Stimulated activated naive B cell treated with anti-CD40 and anti-IgM and Interleukin-4, amounts not matched to agents 10 μg/mL and 1 μg/mL and 100 μg/mL, for 72 hours (primary cell): ENCODE measurements at regions not wholly inside any gene's neighbourhood (a gene's known extent, or its start where the extent isn't known, plus 50 kb on each side); places are given as distances from the start of the nearest gene placed in this dataset.
"Not testable (repeated sequence)": the region's sequence is repeated elsewhere in the genome, so short reads cannot be mapped to it uniquely, and the experiment has no call there.

Experiments
- ATAC-seq, 2 donors: fragments of 150-1000 bp; cut with Tn5 transposase; replicated peaks; 2 replicates each; pipeline ENCODE4 v1.10.0; 2021; ENCODE audit warnings: moderate library complexity in 1 of 2
- DNase-seq: peaks from one replicate; pipeline ENCODE4 v3.0.0; 2021
- H3K27ac Mint-ChIP-seq: one replicate; pipeline ENCODE4 v1.8.0; 2022; ENCODE audit warnings: mild to moderate bottlenecking, mixed read lengths
- H3K27me3 Mint-ChIP-seq, 2 donors: one replicate each; pipeline ENCODE4 v1.8.0; 2022; ENCODE audit warnings: mixed read lengths in 2 of 2
- H3K36me3 Mint-ChIP-seq, 2 donors: one replicate each; pipeline ENCODE4 v1.8.0; 2022; ENCODE audit warnings: mixed read lengths in 2 of 2, mild to moderate bottlenecking in 1 of 2
- H3K4me1 Mint-ChIP-seq, 2 donors: one replicate each; pipeline ENCODE4 v1.8.0; 2022; ENCODE audit warnings: mixed read lengths in 2 of 2, mild to moderate bottlenecking in 1 of 2
- H3K4me3 Mint-ChIP-seq, 2 donors: one replicate each; pipeline ENCODE4 v1.8.0; 2022; ENCODE audit warnings: mild to moderate bottlenecking in 2 of 2, mixed read lengths in 2 of 2, moderate library complexity in 1 of 2
- H3K9me3 Mint-ChIP-seq, 2 donors: one replicate each; pipeline ENCODE4 v1.8.0; 2022; ENCODE audit warnings: mixed read lengths in 2 of 2, mild to moderate bottlenecking in 1 of 2

- no peaks in the 10 kb centered on the region for H3K27me3 Mint-ChIP-seq
- ATAC-seq (no peak), DNase-seq (no peak)
- no peaks in the 10 kb centered on the region for H3K4me1 Mint-ChIP-seq
- no peak overlapping the region for H3K27ac Mint-ChIP-seq
- H3K36me3 Mint-ChIP-seq, result no peaks in the 10 kb centered on the region
- no peak overlapping the region for H3K4me3 Mint-ChIP-seq
- peaks cover 4 to 11% of the 10 kb centered on the region in 2 donors for H3K9me3 Mint-ChIP-seq
These were observed 63.7 kb upstream of the SYT4 start for GRCh38 chr18:43341014-43341413.

- Mint-ChIP-seq H3K27ac (no peak overlapping the region), H3K4me1 (no peaks in the 10 kb centered on the region), H3K36me3 (no peaks in the 10 kb centered on the region), H3K27me3 (no peaks in the 10 kb centered on the region), H3K4me3 (no peak overlapping the region), H3K9me3 (peaks cover 0 to 3% of the 10 kb centered on the region in 2 donors)
- no peak for ATAC-seq
- DNase-seq, result no peak
These were observed 72.9 kb upstream of the SYT4 start for GRCh38 chr18:43350176-43350575.

- ATAC-seq (no peak), DNase-seq (no peak)
- Mint-ChIP-seq H3K36me3 (no peaks in the 10 kb centered on the region), H3K27ac (no peak overlapping the region), H3K4me1 (no peaks in the 10 kb centered on the region), H3K4me3 (no peak overlapping the region), H3K9me3 (peaks cover 0 to 3% of the 10 kb centered on the region in 2 donors), H3K27me3 (no peaks in the 10 kb centered on the region)
These were observed 87.2 kb upstream of the SYT4 start for GRCh38 chr18:43364535-43364934.

GRCh38 chr18:43367895-43368294 is 90.6 kb upstream of the SYT4 start:
- Mint-ChIP-seq H3K4me1 (no peaks in the 10 kb centered on the region), H3K36me3 (no peaks in the 10 kb centered on the region), H3K4me3 (no peak overlapping the region), H3K27ac (no peak overlapping the region), H3K9me3 (no peaks in the 10 kb centered on the region), H3K27me3 (no peaks in the 10 kb centered on the region)
- no peak for DNase-seq
- no peak for ATAC-seq

GRCh38 chr18:43369311-43369710 is 92.0 kb upstream of the SYT4 start:
- H3K9me3 Mint-ChIP-seq, H3K27me3 Mint-ChIP-seq, ATAC-seq, H3K27ac Mint-ChIP-seq, H3K4me1 Mint-ChIP-seq, H3K4me3 Mint-ChIP-seq, DNase-seq, H3K36me3 Mint-ChIP-seq: not testable (repeated sequence)

- Mint-ChIP-seq H3K9me3 (no peaks in the 10 kb centered on the region), H3K27ac (no peak overlapping the region), H3K4me1 (no peaks in the 10 kb centered on the region), H3K27me3 (no peaks in the 10 kb centered on the region), H3K4me3 (no peak overlapping the region), H3K36me3 (no peaks in the 10 kb centered on the region)
- DNase-seq, result no peak
- ATAC-seq, result no peak
These were observed 95.5 kb upstream of the SYT4 start for GRCh38 chr18:43372773-43373172.

- H3K27ac Mint-ChIP-seq, result no peak overlapping the region
- H3K27me3 Mint-ChIP-seq, result no peaks in the 10 kb centered on the region
- no peak for ATAC-seq
- DNase-seq, result no peak
- no peaks in the 10 kb centered on the region for H3K4me1 Mint-ChIP-seq
- H3K4me3 Mint-ChIP-seq, result no peak overlapping the region
- H3K36me3 Mint-ChIP-seq, result no peaks in the 10 kb centered on the region
- H3K9me3 Mint-ChIP-seq, result no peaks in the 10 kb centered on the region
These were observed 102.9 kb upstream of the SYT4 start for GRCh38 chr18:43380104-43380672.

GRCh38 chr18:43382641-43383403 is 105.5 kb upstream of the SYT4 start:
- no peak overlapping the region for H3K4me3 Mint-ChIP-seq
- no peak overlapping the region for H3K27ac Mint-ChIP-seq
- no peaks in the 10 kb centered on the region for H3K36me3 Mint-ChIP-seq
- H3K9me3 Mint-ChIP-seq, result no peaks in the 10 kb centered on the region
- H3K4me1 Mint-ChIP-seq, result no peaks in the 10 kb centered on the region
- no peak for ATAC-seq
- no peak for DNase-seq
- H3K27me3 Mint-ChIP-seq, result no peaks in the 10 kb centered on the region

- Mint-ChIP-seq H3K9me3 (no peaks in the 10 kb centered on the region), H3K27ac (no peak overlapping the region), H3K36me3 (no peaks in the 10 kb centered on the region), H3K27me3 (no peaks in the 10 kb centered on the region), H3K4me3 (no peak overlapping the region), H3K4me1 (no peaks in the 10 kb centered on the region)
- ATAC-seq (no peak), DNase-seq (no peak)
These were observed 111.9 kb upstream of the SYT4 start for GRCh38 chr18:43389163-43389562.

- DNase-seq, result no peak
- no peaks in the 10 kb centered on the region for H3K9me3 Mint-ChIP-seq
- ATAC-seq, result no peak
- no peaks in the 10 kb centered on the region for H3K27me3 Mint-ChIP-seq
- no peak overlapping the region for H3K4me3 Mint-ChIP-seq
- H3K27ac Mint-ChIP-seq, result no peak overlapping the region
- no peaks in the 10 kb centered on the region for H3K4me1 Mint-ChIP-seq
- no peaks in the 10 kb centered on the region for H3K36me3 Mint-ChIP-seq
These were observed 114.9 kb upstream of the SYT4 start for GRCh38 chr18:43392168-43392567.

- H3K27me3 Mint-ChIP-seq, result no peaks in the 10 kb centered on the region
- H3K9me3 Mint-ChIP-seq, result no peaks in the 10 kb centered on the region
- H3K27ac Mint-ChIP-seq, result no peak overlapping the region
- no peak for ATAC-seq
- no peak for DNase-seq
- no peaks in the 10 kb centered on the region for H3K4me1 Mint-ChIP-seq
- H3K36me3 Mint-ChIP-seq, result no peaks in the 10 kb centered on the region
- H3K4me3 Mint-ChIP-seq, result no peak overlapping the region
These were observed 115.9 kb upstream of the SYT4 start for GRCh38 chr18:43393174-43393573.

- no peaks in the 10 kb centered on the region for H3K36me3 Mint-ChIP-seq
- no peaks in the 10 kb centered on the region for H3K4me1 Mint-ChIP-seq
- DNase-seq (no peak), ATAC-seq (no peak)
- no peak overlapping the region for H3K27ac Mint-ChIP-seq
- H3K4me3 Mint-ChIP-seq, result no peak overlapping the region
- H3K9me3 Mint-ChIP-seq, result peaks cover 0 to 3% of the 10 kb centered on the region in 2 donors
- no peaks in the 10 kb centered on the region for H3K27me3 Mint-ChIP-seq
These were observed 119.0 kb upstream of the SYT4 start for GRCh38 chr18:43396266-43396665.

- Mint-ChIP-seq H3K4me3 (no peak overlapping the region), H3K36me3 (no peaks in the 10 kb centered on the region), H3K9me3 (peaks cover 0 to 3% of the 10 kb centered on the region in 2 donors), H3K4me1 (no peaks in the 10 kb centered on the region), H3K27me3 (no peaks in the 10 kb centered on the region), H3K27ac (no peak overlapping the region)
- DNase-seq (no peak), ATAC-seq (no peak)
These were observed 121.3 kb upstream of the SYT4 start for GRCh38 chr18:43398601-43399000.

- Mint-ChIP-seq H3K27ac (no peak overlapping the region), H3K4me3 (no peak overlapping the region), H3K9me3 (peaks cover 0 to 3% of the 10 kb centered on the region in 2 donors), H3K4me1 (no peaks in the 10 kb centered on the region), H3K36me3 (no peaks in the 10 kb centered on the region), H3K27me3 (no peaks in the 10 kb centered on the region)
- DNase-seq (no peak), ATAC-seq (no peak)
These were observed 127.8 kb upstream of the SYT4 start for GRCh38 chr18:43405097-43405496.

GRCh38 chr18:43414006-43414405 is 136.7 kb upstream of the SYT4 start:
- no peak overlapping the region for H3K4me3 Mint-ChIP-seq
- DNase-seq (no peak), ATAC-seq (no peak)
- no peaks in the 10 kb centered on the region for H3K4me1 Mint-ChIP-seq
- no peaks in the 10 kb centered on the region for H3K36me3 Mint-ChIP-seq
- H3K27me3 Mint-ChIP-seq, result no peaks in the 10 kb centered on the region
- H3K27ac Mint-ChIP-seq, result no peak overlapping the region
- H3K9me3 Mint-ChIP-seq, result no peaks in the 10 kb centered on the region
